HG03460 (cell line): ENCODE measurements at regions not wholly inside any gene's neighbourhood (a gene's known extent, or its start where the extent isn't known, plus 50 kb on each side); places are given as distances from the start of the nearest gene placed in this dataset.
"Not testable (repeated sequence)": the region's sequence is repeated elsewhere in the genome, so short reads cannot be mapped to it uniquely, and the experiment has no call there.

Experiments used
- ATAC-seq: cut with Tn5 transposase; IDR thresholded peaks from one replicate; pipeline ENCODE4 v1.9.1; 2021; ENCODE audit not compliant: unreplicated experiment

DNA sequence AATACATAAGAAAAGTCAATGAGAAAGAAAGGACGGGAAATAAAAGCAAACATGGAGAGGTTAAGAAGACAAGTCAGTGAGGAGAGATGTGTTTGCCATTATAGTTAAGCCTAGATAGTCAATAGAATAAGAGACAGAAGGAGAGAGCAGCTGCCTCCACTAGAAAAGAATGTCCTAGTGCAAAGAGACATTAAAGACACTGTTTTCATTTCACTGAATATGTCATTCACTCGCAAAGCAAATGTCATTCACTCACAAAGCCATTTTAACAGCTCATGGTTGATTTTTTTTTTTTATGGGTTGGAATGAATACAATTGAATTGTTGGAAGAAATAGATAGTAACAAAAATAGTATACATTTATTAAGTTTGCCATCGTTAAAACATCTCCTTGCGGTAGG is 1007.6 kb downstream of the DNAJB9 start:
- ATAC-seq: no peak

DNA sequence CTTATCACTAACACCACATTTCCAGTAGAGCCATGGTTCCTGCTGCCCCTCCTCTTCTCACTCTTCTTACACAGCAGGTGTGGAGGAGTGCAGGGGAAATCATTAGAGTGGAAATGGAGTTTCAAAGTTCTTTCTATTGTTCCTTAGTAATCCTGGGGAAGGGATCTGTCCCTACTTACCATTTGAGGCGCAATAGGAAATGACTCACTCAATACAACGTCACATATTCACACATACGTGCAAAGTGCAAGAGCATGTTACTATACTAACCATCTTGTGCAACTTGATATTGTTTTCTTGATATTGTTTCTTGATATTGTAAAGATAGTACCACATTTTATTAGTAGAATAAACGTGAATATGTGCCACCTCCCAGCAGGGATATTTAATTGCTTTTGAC is 1010.2 kb downstream of the DNAJB9 start:
- no peak for ATAC-seq

DNA sequence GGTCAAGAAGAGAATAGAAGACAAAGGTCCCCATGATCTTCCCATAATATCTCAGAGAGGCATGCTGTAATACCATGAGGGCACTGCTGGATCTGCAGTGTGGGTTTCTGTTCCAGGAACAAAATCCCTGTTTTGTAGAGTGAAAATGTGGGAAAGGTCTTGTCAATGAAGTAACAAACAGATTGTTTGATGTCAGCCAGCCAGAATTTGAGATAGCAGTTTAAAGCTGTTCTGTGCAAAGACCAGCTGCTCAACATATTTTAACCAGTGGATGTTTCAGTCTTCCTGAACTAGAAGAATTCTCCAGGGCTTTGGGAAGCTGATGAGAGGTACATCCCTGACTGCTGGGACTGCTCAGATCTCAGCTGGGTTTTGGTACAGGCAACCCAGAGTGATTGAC is 1012.5 kb downstream of the DNAJB9 start:
- no peak for ATAC-seq

DNA sequence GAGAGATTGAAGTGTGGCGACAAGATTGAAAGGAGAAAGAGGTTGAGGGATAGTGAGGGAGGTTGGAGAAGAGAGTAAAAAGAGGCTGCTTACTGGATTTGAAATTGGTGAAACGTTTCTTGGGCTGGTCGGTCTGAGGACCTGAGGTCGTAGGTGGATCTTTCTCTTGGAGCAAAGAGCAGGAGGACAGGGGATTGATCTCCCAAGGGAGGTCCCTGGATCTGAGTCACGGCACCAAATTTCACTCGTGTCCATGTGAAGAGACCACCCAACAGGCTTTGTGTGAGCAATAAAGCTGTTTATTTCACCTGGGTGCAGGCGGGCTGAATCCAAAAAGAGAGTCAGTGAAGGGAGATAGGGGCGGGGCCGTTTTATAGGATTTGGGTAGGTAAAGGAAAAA is 1027.3 kb downstream of the DNAJB9 start:
- ATAC-seq: not testable (repeated sequence)

DNA sequence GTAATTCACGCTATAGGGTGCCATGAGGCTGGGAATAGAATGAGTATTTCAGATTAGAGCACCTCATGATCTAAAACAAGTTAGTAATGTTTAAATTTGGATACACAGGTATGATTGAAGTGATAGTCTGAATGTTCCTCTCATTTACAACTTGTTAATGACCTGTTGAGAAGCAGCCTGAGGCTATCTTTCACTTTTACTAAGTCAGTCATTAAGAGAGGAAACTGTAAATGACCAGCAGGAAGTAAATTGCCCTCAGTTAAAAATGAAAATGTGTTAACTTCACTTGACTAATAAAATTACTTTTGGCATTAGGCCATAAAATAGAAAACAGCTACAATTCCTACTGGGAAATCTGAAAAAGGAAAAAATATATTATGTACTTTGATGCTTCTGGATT is 1042.0 kb downstream of the DNAJB9 start:
- no peak for ATAC-seq

DNA sequence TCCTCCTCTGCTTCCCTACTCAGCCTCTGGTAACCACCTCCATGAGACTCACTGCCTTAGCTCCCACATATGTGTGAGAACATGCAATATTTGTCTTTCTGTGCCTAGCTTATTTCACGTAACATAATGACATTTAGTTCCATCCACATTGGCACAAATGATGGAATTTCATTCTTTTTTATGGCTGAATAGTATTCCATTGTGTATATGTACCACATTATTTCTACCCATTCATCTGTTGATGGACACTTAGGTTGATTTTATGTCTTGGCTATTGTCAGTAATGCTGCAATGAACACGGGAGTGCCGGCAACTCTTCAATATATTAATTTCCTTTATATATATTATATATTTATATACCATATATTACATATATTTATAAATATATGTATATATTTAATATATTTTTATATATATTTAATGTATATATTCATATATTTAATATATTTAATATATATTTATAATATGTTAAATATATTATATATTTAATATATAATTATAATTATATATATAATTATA is 1046.9 kb downstream of the DNAJB9 start:
- ATAC-seq: no peak

DNA sequence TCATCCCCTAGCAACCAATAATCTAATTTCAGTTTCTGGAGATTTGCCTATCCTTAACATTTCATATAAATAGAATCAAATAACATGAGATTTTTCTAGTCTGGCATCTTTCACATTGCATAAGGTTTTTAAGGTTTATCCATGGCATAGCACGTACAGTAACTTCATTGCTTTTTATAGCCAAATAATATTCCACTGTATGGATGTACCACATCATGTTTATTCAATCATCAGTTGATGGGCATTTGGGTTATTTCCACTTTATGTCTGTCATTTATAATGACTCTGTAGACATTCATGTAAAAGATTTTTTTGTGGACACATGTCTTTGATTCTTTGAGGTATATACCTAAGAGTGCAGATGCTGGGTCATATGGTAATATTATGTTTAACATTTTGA is 1052.6 kb downstream of the DNAJB9 start:
- no peak for ATAC-seq

DNA sequence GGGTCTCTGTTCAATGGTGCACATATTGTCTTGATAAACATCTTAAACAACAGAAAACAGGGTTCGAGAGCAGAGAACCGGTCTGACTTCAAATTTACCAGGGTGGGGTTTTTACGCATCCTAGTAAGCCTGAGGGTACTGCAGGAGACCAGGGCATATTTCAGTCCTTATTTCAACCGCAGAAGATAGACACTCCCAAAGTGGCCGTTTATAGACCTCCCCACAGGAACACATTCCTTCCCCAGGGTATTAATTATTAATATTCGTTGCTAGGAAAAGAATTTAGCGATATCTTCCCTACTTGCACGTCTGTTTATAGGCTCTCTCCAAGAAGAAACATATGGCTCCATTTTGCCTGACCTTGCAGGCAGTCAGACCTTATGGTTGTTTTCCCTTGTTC is 1063.2 kb downstream of the DNAJB9 start:
- not testable (repeated sequence) for ATAC-seq

DNA sequence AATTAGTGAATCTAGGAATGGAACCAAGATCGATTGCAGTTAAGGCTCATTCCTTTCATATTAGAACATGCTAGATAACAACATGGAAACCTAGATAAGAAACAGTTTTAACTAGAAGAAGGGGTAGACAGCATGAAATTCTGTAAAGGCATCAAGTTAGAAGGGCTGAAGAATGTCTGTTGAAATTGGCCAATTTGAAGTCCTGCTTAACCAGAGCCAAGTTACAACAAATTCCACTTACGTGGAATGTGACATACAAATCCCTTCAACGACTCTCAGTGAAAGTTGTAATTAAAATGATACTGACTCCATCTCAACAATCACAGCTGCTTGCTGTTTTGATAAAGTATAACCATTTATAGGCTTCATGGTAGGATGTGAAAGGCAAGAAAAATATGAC is 1065.7 kb downstream of the DNAJB9 start:
- ATAC-seq: no peak

DNA sequence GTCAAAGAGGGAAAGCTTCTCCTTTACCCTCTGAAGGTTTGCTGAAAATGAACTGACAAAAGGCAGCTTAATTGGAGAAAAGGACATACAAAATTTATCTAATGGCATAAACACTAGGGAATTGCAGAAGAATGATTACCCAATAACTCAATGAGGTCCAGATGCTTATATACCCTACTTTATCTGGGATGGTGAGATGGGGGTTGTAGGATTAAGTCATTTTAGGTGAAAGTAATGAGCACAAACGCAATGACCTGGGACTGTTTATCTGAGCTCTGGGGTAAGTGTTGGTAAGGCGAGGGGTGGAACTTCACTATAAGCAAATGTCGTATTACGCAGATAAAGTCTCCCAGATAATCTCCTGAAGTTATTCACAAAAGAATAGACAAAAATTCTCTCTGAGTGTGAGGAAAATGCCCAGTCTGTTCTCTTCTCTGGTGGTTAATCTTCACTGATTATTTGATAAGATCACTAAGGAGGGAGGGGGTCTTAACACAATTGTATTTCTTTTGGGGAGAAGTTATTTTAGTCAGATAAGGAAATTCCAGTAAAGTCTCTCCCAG is 1067.8 kb downstream of the DNAJB9 start:
- ATAC-seq: no peak

DNA sequence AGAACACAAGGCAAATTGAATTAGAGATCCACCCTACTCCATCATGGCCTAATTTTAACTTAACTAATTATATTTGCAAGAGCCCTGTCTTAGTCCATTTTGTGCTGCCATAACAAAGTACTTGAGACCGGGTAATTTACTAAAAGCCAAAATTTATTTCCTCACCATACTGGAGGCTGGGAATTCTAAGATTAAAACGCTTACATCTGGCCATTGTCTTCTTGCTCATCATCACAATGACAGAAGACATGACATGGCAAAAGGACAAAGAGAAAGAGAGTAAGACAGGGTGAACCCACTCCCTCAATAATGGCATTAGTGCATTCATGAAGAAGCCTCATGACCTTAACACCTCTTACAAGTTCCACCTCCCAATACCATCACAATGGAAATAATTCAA is 1068.6 kb downstream of the DNAJB9 start:
- no peak for ATAC-seq

DNA sequence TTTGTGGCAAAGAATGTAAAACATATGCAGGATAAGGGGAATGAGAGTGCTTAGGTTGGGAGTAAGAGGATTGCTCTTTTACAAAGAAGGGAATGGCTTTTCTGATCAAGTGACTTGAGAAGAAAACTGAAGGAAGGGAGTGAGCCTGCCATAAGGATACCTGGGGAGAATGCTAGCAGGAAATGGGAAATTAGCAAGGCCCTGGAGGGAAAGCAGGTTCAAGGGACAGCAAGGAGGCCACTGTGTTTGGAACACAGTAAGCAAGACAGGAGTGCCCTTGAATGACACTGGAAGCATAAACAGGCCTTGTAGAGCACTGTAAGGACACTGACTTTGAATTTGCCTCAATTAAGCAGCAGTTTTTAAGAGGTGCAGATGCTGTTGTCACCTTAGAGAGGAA is 1069.9 kb downstream of the DNAJB9 start:
- no peak for ATAC-seq

DNA sequence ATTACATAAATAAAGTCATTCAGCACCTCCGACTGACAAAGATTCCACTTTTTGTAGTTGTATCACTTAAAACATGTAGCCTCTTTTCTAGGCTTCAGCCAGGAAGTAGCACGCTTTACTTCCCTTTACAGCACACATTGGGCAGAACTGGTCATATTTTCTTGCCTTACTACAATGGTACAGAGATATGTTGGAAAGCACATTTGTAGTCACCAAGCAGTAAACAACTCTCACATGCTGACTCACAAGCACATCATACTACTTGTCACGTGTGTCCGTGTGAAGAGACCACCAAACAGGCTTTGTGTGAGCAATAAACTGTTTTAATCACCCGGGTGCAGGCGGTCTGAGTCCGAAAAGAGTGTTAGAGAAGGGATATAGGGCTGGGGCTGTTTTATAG is 1071.8 kb downstream of the DNAJB9 start:
- ATAC-seq: no peak

DNA sequence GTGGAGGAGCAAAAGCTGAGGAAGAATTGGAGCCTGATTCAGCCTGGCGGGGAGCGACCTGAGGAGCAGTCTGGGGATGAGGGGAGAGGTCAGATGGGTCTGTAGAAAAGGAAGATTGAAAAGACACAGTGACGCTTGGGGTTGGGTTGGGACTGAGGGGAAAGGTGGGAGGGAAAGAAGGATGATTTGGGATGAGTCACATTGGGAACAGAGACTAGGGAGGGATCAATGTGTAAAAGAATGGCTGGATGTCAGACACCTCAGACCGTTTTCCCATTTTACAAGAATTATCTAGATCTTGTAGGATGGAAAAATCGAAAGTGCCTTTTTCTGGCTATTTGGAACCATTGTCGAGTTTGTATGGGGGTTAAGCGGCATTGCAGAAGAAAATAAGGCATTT is 1076.5 kb downstream of the DNAJB9 start:
- ATAC-seq: no peak

DNA sequence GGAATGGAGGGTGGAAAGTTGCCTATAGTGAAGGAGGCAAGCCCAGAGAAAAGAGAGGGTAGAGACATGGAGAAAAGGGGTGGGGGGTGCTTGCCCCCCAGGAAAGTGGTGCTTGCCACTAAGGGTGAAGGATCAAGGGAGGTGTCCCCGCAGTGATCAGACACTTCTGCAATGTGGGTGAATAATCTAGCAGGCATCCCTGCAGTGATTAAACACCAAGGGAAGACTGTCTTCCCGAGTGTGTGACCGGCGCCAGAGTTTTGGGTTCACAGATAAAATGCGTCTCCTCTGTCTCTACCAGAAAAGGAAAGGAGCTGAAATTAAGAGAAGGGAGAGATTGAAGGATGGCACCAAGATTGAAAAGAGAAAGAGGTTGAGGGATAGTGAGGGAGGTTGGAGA is 1076.9 kb downstream of the DNAJB9 start:
- ATAC-seq: not testable (repeated sequence)

DNA sequence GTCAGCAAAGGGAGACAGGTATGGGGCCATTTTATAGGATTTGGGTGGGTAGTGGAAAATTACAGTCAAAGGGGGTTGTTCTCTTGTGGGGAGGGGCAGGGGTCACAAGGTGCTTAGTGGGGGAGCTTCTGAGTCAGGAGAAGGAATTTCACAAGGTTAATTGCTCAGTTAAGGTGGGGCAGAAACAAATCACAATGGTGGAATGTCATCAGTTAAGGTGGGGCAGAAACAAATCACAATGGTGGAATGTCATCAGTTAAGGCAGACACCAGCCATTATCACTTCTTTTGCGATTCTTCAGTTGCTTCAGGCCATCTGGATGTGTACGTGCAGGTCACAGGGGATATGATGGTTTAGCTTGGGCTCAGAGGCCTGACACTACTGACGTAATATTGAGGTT is 1077.6 kb downstream of the DNAJB9 start:
- not testable (repeated sequence) for ATAC-seq

DNA sequence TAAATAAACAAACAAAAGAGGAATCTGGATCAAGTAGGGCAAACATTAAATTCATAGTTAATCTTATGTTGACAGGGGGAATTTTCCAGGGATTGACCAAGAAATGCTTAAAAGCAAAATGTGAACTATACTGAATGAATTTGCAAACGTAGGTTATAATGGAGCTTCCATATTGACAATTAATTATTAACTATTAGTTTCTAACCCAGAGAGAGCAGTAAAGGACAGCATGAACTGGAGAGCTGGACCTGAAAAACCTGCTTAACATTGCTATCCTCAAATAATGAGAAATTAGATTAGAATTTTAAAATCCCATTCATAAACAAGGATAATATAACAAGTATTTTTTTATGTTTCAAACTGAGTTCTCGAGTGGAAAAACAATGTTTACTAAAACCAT is 1089.6 kb downstream of the DNAJB9 start:
- ATAC-seq: no peak

DNA sequence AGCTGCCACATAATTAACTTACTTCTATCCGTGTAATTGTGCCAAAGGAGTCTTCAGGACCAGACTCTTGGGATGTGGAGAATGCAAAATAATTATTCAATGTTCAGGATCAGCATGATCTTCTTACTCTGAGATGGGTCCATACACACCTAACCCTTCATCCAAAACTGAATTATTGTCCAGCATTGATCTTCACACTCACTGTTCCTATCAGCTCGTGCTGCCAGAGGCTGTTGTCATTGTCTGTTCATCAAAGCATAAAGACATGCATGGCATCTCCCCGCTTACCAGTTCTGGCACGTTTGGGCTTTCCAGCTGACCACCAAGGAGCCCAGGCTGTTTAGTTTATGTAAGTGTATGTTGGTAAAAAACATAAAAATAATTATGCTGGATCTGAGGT is 1090.7 kb downstream of the DNAJB9 start:
- no peak for ATAC-seq

DNA sequence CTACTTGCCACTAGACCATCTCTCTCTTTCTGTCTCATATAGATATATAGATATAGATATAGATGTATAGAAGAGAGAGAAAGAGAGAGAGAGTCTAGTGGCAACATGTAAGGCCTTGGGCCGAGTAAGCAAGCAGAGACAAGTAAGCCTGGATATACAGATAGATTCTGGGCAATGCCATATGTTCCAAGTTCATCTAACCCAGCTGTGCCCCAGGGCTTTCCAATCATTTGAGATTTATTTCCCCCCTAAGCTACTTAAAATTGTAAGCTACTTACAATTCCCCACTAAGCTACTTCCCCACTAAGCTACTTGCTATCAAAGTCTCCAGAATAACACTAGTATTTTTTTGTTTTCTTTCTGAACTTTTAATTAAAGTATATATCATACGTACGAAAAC is 1094.1 kb downstream of the DNAJB9 start:
- ATAC-seq: no peak

DNA sequence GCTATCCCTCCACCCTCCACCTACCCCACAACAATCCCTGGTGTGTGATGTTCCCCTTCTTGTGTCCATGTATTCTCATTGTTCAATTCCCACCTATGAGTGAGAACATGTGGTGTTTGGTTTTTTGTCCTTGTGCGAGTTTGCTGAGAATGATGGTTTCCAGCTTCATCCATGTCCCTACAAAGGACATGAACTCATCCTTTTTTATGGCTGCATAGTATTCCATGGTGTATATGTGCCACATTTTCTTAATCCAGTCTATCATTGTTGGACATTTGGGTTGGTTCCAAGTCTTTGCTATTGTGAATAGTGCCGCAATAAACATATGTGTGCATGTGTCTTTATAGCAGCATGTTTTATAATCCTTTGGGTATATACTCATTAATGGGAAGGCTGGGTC is 1117.6 kb downstream of the DNAJB9 start:
- ATAC-seq: not testable (repeated sequence)

DNA sequence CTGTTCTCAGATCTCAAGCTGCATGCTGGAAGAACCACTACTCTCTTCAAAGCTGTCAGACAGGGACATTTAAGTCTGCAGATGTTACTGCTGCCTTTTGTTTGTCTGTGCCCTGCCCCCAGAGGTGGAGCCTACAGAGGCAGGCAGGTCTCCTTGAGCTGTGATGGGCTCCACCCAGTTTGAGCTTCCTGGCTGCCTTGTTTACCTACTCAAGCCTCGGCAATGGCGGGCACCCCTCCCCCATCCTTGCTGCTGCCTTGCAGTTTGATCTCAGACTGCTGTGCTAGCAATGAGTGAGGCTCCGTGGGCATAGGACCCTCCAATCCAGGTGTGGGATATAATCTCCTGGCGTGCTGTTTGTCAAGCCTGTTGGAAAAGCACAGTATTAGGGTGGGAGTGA is 1122.9 kb downstream of the DNAJB9 start:
- not testable (repeated sequence) for ATAC-seq

DNA sequence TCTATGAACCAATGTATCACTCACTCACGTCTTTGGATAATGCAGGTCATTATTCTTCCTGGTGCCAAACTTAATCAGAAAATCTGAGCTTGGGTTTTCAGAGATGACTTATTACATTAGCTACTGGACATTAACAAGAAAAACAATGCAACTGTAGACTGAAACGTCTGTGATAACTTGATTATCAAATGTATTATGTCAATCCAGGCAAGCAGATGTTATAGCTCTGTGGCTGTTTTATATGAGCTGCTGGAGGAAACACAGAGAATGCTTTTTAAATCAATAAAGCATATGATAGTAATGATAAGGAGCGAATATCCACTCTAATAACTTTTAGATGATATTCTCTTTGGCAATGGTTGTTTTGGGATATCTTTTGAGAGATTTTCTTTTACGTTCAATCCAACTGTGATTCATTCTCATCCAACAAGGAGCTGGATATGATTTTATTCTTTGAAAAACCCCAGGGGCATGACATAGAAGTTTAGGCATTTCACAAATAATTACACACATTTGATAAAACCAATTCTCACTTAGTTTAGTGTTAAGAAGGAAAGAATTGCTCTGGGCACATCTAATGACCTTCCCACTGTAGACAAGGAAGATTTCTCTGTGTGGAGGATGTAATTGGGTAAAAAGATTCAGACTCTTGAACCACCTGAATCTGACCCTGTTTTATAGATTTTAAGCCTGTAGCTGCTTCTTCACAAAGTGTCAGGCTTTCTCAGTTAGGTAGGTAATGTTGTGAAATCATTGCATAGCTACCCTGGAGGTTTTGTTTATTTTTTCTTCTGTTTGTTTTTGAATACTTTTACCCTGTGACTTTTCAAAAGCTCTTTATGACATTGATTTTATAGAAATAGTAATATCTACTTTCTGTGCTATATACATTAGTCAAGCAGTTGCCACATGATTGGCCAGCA is 1124.7 kb downstream of the DNAJB9 start:
- ATAC-seq: no peak
